Astrocyte (in vitro differentiated cells and primary cell): ENCODE measurements at regions not wholly inside any gene's neighbourhood (a gene's known extent, or its start where the extent isn't known, plus 50 kb on each side); places are given as distances from the start of the nearest gene placed in this dataset.

Experiments used
- CTCF ChIP-seq: IDR thresholded peaks from 2 replicates; pipeline ENCODE4 v1.5.1; 2011; ENCODE audit warnings: low read depth, mild to moderate bottlenecking, inconsistent platforms, low read length, moderate library complexity; ENCODE audit not compliant: insufficient read depth
- EZH2 ChIP-seq: IDR thresholded peaks from 2 replicates; pipeline ENCODE4 v1.6.1; 2012; ENCODE audit warnings: mild to moderate bottlenecking, low read length, inconsistent platforms; ENCODE audit not compliant: insufficient read depth

DNA sequence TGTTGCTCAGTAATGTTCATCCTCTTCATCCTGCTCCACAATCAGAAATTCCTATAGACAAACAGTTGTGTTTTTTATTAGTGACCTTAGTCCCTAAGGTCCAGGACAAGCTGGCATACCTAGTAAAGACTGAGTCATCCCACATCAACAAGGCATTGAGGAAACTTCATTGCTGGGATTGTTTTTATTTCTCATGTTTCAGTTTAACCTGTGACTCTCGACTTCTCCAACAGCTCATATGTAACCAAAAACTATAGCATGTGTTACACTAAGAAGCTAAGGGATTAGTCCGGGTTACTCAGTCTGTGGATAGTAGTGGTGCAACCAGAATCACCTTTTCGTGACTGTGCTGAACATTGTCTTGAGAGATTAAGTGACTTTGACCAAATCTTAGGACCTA is 292.1 kb downstream of the RDH14 start:
- no peak for TF ChIP-seq CTCF
- TF ChIP-seq EZH2: no peak
